GM18867 (cell line): ENCODE measurements at regions not wholly inside any gene's neighbourhood (a gene's known extent, or its start where the extent isn't known, plus 50 kb on each side); places are given as distances from the start of the nearest gene placed in this dataset.
"Not testable (repeated sequence)": the region's sequence is repeated elsewhere in the genome, so short reads cannot be mapped to it uniquely, and the experiment has no call there.

ENCODE experiments used
- ATAC-seq: cut with Tn5 transposase; IDR thresholded peaks from one replicate; pipeline ENCODE4 v1.9.1; 2021; ENCODE audit warnings: mild to moderate bottlenecking, moderate library complexity; ENCODE audit not compliant: unreplicated experiment

GRCh38 chr4:74505355-74505978 lies 60.5 kb downstream of the AREG start:
- ATAC-seq: not testable (repeated sequence)

DNA sequence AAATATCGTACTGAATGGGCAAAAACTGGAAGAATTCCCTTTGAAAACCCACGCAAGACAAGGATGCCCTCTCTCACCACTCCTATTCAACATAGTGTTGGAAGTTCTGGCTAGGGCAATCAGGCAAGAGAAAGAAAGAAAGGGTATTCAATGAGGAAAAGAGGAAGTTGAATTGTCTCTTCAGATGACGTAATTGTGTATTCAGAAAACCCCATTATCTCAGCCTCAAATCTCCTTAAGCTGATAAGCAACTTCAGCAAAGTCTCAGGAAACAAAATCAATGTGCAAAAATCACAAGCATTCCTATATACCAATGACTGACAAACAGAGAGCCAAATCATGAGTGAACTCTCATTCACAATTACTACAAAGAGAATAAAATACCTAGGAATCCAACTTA lies 64.4 kb downstream of the AREG start:
- not testable (repeated sequence) for ATAC-seq

DNA sequence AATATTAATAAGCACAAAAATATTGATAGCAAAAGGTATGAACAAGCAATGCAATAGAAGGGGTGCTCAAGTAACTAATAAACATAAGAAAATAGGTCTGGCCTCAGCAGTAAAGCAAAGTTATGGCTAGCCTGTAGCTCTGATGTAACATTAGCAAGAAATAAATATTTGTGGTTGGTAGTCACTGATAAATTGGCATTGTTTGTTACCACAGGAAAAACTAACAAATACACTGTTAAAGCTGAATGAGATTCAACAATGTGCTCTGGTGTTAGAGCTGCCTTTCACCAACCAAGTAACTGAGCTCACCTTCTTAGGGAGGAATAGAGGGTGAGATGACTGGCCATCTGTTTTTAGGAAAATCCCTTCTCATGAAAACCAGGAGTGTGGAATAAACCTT lies 71.4 kb downstream of the AREG start:
- no peak for ATAC-seq

DNA sequence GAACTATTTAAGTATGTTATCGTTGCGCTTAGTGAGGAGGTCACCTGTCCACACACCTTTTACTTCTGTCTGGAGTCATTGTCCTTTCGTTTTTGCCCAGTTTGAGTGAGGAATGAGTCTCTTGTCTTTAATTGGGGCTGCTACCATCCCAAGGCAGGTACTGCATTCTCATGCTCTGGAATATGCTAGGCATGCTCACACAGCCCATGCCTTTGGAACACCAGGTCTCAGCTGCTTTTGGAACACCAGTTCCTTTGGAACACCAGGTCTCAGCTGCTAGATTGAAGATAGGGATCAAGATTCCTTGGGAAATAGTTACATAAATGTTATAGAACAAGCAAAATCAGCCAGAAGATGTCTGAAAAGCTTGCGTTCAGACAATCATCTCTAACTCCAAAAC lies 73.1 kb downstream of the AREG start:
- ATAC-seq: no peak

GRCh38 chr4:74522251-74522991 lies 77.5 kb downstream of the AREG start:
- no peak for ATAC-seq

GRCh38 chr4:74523096-74523495 lies 78.2 kb downstream of the AREG start:
- no peak for ATAC-seq

GRCh38 chr4:74524985-74525384 lies 80.0 kb downstream of the AREG start:
- ATAC-seq: no peak

DNA sequence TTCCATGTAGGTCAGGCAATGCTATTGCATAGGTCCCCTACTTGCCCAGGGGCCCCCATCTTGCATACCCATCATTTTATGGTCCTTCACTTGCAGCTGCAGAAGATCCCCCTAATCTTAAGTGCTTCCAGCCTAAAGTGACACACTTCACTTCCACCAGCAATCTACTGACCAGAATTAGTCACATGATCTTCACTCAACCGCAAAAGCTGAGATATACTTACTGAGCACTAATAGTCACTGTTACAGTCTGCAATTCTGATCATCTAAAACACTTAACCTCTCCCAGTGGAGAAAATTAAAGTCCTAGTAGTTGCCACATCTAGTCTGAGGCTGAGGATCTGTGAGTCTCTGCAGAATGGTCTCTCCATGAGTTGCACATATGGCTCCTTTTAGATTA lies 82.1 kb downstream of the AREG start:
- ATAC-seq: no peak

- ATAC-seq: no peak
Observed at GRCh38 chr4:74528178-74528577, 83.2 kb downstream of the AREG start.

DNA sequence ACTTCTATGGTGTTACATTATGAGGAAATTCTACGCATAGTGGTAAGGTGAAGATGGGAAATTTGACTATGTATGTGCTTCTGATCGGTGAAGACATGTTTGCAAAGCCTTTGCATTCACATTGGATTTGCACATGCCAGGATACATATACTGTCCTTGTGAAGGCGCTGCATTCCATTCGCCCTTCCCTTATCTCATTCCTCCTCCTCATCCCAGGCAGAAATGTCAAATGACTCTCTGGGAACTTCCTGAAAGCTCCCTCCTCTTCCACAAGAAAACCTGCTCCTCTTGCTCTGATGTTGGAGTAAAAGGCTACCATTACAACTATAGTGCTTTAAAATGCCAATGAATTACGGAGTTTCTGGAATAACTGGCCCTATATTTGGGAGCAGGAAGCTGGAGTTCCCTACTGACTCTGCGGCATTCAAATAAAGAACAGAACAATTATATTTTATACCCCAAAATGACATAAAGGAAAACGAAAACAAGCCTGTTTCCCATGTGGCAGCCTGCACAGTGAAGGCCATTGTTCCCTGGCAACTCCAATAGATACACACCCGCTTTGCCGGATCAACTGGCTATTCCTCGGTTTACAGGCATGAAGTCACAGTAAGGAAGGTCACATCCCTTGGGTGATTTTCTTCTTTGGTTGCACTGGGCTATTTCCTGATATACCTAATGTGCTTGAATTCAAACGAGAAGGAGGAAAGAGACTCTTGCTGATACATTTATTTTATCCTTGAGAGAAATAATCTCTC lies 84.5 kb downstream of the AREG start:
- ATAC-seq: no peak

DNA sequence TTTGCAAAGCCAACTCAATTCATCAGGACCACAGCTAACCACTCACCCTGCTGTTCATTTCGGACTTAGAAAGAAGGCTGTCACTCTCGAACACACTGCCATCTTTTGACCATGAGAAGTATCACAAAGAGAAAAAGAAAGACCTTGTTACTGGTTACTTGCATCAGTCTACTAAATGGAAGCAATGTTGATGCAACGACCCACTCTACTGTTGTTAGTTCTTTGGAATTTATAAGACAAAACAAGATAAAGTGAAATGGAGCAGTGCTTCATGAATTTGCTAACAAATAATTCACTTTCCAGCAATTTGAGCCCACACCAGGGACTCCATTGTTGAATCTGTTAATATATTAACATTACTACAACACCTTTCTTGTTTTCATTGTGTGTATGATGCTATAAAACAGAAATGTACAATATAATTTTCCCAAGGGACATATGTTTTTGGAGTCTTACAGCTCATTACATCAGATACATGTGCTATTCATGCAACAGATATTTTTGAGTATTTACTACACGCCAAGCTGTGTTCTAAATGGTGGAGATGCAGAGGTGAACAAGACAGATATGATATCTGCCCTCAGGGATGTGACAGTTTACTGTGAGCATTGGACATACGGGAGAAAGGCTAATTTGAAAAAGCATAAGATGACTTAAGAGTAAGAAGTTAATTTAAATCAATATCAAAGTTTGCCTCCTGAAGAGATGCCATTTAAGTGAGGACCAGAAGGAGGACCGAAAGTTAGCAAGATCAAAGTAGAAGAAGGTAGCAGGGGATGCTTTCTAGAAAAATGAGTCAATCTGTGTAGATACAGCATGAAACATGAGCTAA lies 87.2 kb downstream of the AREG start:
- peak; percentile 95 for ATAC-seq

GRCh38 chr4:74534121-74534520 lies 89.2 kb downstream of the AREG start:
- ATAC-seq: no peak

GRCh38 chr4:74534936-74535335 lies 90.0 kb downstream of the AREG start:
- no peak for ATAC-seq

GRCh38 chr4:74535512-74535911 lies 90.6 kb downstream of the AREG start:
- no peak for ATAC-seq

- ATAC-seq: no peak
Observed at GRCh38 chr4:74536557-74536956, 91.6 kb downstream of the AREG start.

GRCh38 chr4:74537459-74537858 lies 92.5 kb downstream of the AREG start:
- no peak for ATAC-seq

GRCh38 chr4:74539044-74539790 lies 94.3 kb downstream of the AREG start:
- no peak for ATAC-seq

- ATAC-seq: no peak
Observed at GRCh38 chr4:74540193-74540592, 95.3 kb downstream of the AREG start.

DNA sequence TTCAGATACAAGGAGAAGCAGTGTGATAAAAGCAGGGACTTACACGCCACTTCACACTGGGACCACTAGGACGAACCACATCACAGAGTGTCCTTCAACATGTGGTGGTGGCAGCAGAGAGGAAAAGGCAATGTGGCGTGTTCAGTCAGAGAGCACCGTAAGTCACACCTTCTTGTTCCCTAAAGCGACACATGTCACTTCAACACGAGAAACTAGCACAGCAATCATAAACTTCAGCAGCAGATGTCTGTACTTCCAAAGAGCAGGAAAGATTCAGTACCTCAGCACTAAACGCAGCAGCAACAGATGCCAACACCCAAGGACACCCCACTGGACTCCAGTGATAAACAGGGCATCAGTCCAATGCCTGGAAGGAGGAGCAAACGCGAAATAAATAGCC lies 96.7 kb downstream of the AREG start:
- ATAC-seq: no peak

DNA sequence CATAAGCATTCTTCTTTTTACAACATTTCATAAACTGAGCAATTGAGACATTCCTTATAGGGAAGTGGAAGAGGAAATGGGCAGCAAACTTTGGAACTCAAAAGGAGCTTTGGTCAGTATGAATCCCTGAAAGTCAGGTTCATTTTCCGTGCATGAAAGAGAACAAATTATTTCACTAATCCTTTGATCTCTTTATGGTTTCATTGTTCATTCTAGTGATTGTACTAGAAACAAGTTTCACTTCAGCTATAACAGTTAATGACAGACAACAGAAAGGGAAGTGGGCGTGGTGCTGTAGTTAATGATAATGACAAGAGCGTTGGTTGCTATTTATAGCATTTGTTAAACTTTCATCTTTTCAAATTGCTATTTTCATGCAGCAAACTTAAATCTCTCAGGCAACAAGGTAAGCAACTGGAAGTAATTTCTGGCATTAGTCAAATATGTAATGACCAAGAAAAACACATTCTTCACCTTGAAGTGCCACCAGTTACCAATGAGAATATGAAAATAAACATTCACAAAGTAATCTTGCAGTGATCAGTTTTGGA lies 98.4 kb downstream of the AREG start:
- ATAC-seq: peak; percentile 92
